Loucy (cell line): ENCODE measurements at regions not wholly inside any gene's neighbourhood (a gene's known extent, or its start where the extent isn't known, plus 50 kb on each side); places are given as distances from the start of the nearest gene placed in this dataset.

Experiments
- H2AFZ ChIP-seq: fragments of 200-600 bp; sonication (generic); 2 replicates; pipeline ENCODE4 v1.6.0; 2016; ENCODE audit warnings: antibody characterized with exemption, mild to moderate bottlenecking, low read length, moderate library complexity
- H3F3A ChIP-seq: fragments of 200-600 bp; 2 replicates; pipeline ENCODE4 v1.6.0; 2016; ENCODE audit warnings: antibody characterized with exemption, low read depth, mild to moderate bottlenecking
- H3K27me3 ChIP-seq: fragments of 200-600 bp; sonication (generic); 2 replicates; pipeline ENCODE4 v1.6.1; 2014; ENCODE audit warnings: low read length, mild to moderate bottlenecking; ENCODE audit not compliant: insufficient read depth, poor library complexity, severe bottlenecking
- H3K36me3 ChIP-seq: fragments of 200-600 bp; sonication (generic); 2 replicates; pipeline ENCODE4 v1.6.1; 2016; ENCODE audit warnings: low read length; ENCODE audit not compliant: insufficient read depth
- H3K4me1 ChIP-seq: fragments of 200-600 bp; sonication (generic); 2 replicates; pipeline ENCODE4 v1.5.1; 2014; ENCODE audit warnings: low read length, mild to moderate bottlenecking; ENCODE audit not compliant: insufficient read depth, poor library complexity, severe bottlenecking
- H3K4me2 ChIP-seq: fragments of 200-600 bp; sonication (generic); 2 replicates; pipeline ENCODE4 v1.6.0; 2014; ENCODE audit warnings: antibody characterized with exemption, low read length, low read depth, mild to moderate bottlenecking; ENCODE audit not compliant: poor library complexity, severe bottlenecking
- H3K4me3 ChIP-seq: fragments of 200-600 bp; sonication (generic); 2 replicates; pipeline ENCODE4 v1.5.1; 2014; ENCODE audit warnings: low read length, mild to moderate bottlenecking, mixed read lengths; ENCODE audit not compliant: poor library complexity, severe bottlenecking
- H3K79me2 ChIP-seq: fragments of 200-600 bp; sonication (generic); 2 replicates; pipeline ENCODE4 v1.6.1; 2014; ENCODE audit warnings: low read length; ENCODE audit not compliant: insufficient read depth
- H3K9ac ChIP-seq: fragments of 200-600 bp; sonication (generic); 2 replicates; pipeline ENCODE4 v1.6.0; 2014; ENCODE audit warnings: mild to moderate bottlenecking, low read depth, low read length, moderate library complexity; ENCODE audit not compliant: poor library complexity, severe bottlenecking
- H3K9me2 ChIP-seq: fragments of 200-600 bp; sonication (generic); replicated peaks from 2 replicates; pipeline ENCODE4 v1.6.1; 2016; ENCODE audit warnings: low read depth, low read length, mixed read lengths
- H3K9me3 ChIP-seq: fragments of 200-600 bp; sonication (generic); 2 replicates; pipeline ENCODE4 v1.6.1; 2014; ENCODE audit warnings: mild to moderate bottlenecking, antibody characterized with exemption, low read length, low read depth; ENCODE audit not compliant: insufficient read depth
- H4K20me1 ChIP-seq: fragments of 200-600 bp; sonication (generic); 2 replicates; pipeline ENCODE4 v1.6.0; 2014; ENCODE audit warnings: antibody characterized with exemption, low read length, mild to moderate bottlenecking; ENCODE audit not compliant: insufficient read depth, poor library complexity, severe bottlenecking
- EZH2phosphoT487 ChIP-seq: fragments of 200-600 bp; IDR thresholded peaks from 2 replicates; pipeline ENCODE4 v1.6.1; 2018; ENCODE audit warnings: antibody characterized with exemption, mild to moderate bottlenecking, moderate library complexity, borderline replicate concordance
- TF ChIP-seq, protein P1 (sequence below): fragments of 200-600 bp; sonication (generic); conservative IDR thresholded peaks from 2 replicates; pipeline ENCODE4 v1.5.1; 2014; ENCODE audit warnings: mild to moderate bottlenecking, antibody characterized with exemption, low read length

DNA sequence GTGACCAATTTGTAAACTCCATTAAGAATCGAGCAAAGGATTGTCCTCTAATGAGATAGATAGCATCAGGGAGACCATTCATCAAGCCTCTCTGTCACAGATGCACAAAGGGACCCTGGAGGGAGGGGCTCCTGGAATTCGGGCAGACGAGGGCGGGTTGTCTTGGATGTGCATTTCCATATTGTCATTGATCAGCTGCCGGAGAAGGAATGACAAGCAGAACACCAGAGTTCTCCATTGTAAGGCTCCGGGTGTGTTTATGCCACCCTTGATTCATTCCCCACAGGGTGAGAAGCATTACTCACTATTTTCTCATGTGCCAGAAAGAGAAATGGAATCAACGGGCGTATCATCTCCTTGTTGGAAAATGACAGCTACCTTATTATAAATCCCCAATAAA, 167.5 kb downstream of the EBLN2 start:
- no peak overlapping the region for H3K9ac ChIP-seq

GRCh38 chr3:73234354-73235014, 173.0 kb downstream of the EBLN2 start:
- no peaks in the 10 kb centered on the region for H3F3A ChIP-seq
- H3K4me1 ChIP-seq, result no peaks in the 10 kb centered on the region
- H3K9me2 ChIP-seq, result no peaks in the 10 kb centered on the region
- H3K79me2 ChIP-seq, result no peaks in the 10 kb centered on the region
- H3K4me2 ChIP-seq, result no peak overlapping the region
- H3K4me3 ChIP-seq, result no peak overlapping the region
- no peaks in the 10 kb centered on the region for H3K27me3 ChIP-seq
- H3K9me3 ChIP-seq, result no peaks in the 10 kb centered on the region
- H3K36me3 ChIP-seq, result no peaks in the 10 kb centered on the region
- H4K20me1 ChIP-seq, result no peaks in the 10 kb centered on the region
- H2AFZ ChIP-seq, result no peak overlapping the region
- TF ChIP-seq, protein P1, sequence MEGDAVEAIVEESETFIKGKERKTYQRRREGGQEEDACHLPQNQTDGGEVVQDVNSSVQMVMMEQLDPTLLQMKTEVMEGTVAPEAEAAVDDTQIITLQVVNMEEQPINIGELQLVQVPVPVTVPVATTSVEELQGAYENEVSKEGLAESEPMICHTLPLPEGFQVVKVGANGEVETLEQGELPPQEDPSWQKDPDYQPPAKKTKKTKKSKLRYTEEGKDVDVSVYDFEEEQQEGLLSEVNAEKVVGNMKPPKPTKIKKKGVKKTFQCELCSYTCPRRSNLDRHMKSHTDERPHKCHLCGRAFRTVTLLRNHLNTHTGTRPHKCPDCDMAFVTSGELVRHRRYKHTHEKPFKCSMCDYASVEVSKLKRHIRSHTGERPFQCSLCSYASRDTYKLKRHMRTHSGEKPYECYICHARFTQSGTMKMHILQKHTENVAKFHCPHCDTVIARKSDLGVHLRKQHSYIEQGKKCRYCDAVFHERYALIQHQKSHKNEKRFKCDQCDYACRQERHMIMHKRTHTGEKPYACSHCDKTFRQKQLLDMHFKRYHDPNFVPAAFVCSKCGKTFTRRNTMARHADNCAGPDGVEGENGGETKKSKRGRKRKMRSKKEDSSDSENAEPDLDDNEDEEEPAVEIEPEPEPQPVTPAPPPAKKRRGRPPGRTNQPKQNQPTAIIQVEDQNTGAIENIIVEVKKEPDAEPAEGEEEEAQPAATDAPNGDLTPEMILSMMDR, result no peak
- no peak for TF ChIP-seq EZH2phosphoT487
- H3K9ac ChIP-seq, result no peak overlapping the region

More for the DNA sequence above, 167.5 kb downstream of the EBLN2 start:
- Histone ChIP-seq H3K79me2 (no peaks in the 10 kb centered on the region), H3K4me1 (no peaks in the 10 kb centered on the region), H3K4me2 (no peak overlapping the region), H2AFZ (no peak overlapping the region), H3F3A (no peaks in the 10 kb centered on the region), H3K27me3 (no peaks in the 10 kb centered on the region), H3K36me3 (no peaks in the 10 kb centered on the region), H3K9me3 (no peaks in the 10 kb centered on the region), H3K9me2 (no peaks in the 10 kb centered on the region), H3K4me3 (no peak overlapping the region), H4K20me1 (no peaks in the 10 kb centered on the region)
- TF ChIP-seq, protein P1, result no peak

DNA sequence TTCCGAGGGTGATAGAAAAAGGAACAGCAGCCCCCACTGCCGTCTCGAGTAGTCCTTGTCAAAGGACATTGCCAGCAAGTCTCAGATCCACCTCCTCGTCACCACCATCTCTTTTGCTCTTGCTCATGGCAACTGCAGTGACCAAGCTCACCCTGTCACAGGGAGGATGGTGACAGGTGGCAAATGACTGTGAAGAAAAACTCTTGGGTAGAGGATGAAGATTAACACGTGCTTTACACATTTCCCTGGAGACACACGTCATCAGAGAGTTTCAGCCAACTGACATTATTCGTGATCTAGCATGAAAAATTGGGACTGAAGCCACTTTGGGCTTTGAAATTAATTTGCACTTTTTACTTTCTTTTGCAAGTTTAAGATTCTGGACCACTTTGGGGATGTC, 174.3 kb downstream of the EBLN2 start:
- Histone ChIP-seq H3K79me2 (no peaks in the 10 kb centered on the region), H4K20me1 (no peaks in the 10 kb centered on the region), H3K36me3 (no peaks in the 10 kb centered on the region), H3K27me3 (no peaks in the 10 kb centered on the region), H3K4me1 (no peaks in the 10 kb centered on the region), H3F3A (no peaks in the 10 kb centered on the region), H3K4me3 (no peak overlapping the region), H3K9me2 (no peaks in the 10 kb centered on the region), H3K9me3 (no peaks in the 10 kb centered on the region), H2AFZ (no peak overlapping the region), H3K4me2 (no peak overlapping the region), H3K9ac (no peak overlapping the region)
- TF ChIP-seq, protein P1, result no peak
- no peak for TF ChIP-seq EZH2phosphoT487
